NCI-H69 (cell line): ENCODE measurements at regions not wholly inside any gene's neighbourhood (a gene's known extent, or its start where the extent isn't known, plus 50 kb on each side); places are given as distances from the start of the nearest gene placed in this dataset.
"Not testable (repeated sequence)": the region's sequence is repeated elsewhere in the genome, so short reads cannot be mapped to it uniquely, and the experiment has no call there.

Experiments used
- DNase-seq: peaks from one replicate; lab custom pipeline; 2025; lab: John Stamatoyannopoulos, UW

GRCh38 chr22:49697047-49697446 lies 130.6 kb downstream of the BRD1 start:
- no peak for DNase-seq

- DNase-seq: no peak
These were observed 133.0 kb downstream of the BRD1 start for GRCh38 chr22:49694462-49695260.

GRCh38 chr22:49693848-49694247 lies 133.8 kb downstream of the BRD1 start:
- no peak for DNase-seq

- no peak for DNase-seq
These were observed 134.3 kb downstream of the BRD1 start for GRCh38 chr22:49693416-49693815.

GRCh38 chr22:49692499-49693225 lies 135.0 kb downstream of the BRD1 start:
- DNase-seq: no peak

- DNase-seq: no peak
These were observed 136.4 kb downstream of the BRD1 start for GRCh38 chr22:49691256-49691655.

GRCh38 chr22:49690454-49690853 lies 137.2 kb downstream of the BRD1 start:
- DNase-seq: no peak

- no peak for DNase-seq
These were observed 137.8 kb downstream of the BRD1 start for GRCh38 chr22:49689858-49690257.

GRCh38 chr22:49689255-49689770 lies 138.4 kb downstream of the BRD1 start:
- no peak for DNase-seq

GRCh38 chr22:49688516-49689254 lies 139.0 kb downstream of the BRD1 start:
- DNase-seq: no peak

- DNase-seq: no peak
These were observed 139.7 kb downstream of the BRD1 start for GRCh38 chr22:49687786-49688515.

GRCh38 chr22:49687333-49687732 lies 140.3 kb downstream of the BRD1 start:
- DNase-seq: no peak

- DNase-seq: no peak
These were observed 141.0 kb downstream of the BRD1 start for GRCh38 chr22:49686495-49687219.

- no peak for DNase-seq
These were observed 142.0 kb downstream of the BRD1 start for GRCh38 chr22:49685686-49686085.

- no peak for DNase-seq
These were observed 142.6 kb downstream of the BRD1 start for GRCh38 chr22:49685116-49685515.

- DNase-seq: no peak
These were observed 144.6 kb downstream of the BRD1 start for GRCh38 chr22:49683032-49683431.

GRCh38 chr22:49680819-49681218 lies 146.9 kb downstream of the BRD1 start:
- not testable (repeated sequence) for DNase-seq

- DNase-seq: no peak
These were observed 148.9 kb downstream of the BRD1 start for GRCh38 chr22:49678842-49679170.

GRCh38 chr22:49678137-49678841 lies 149.4 kb downstream of the BRD1 start:
- DNase-seq: no peak

- no peak for DNase-seq
These were observed 150.2 kb downstream of the BRD1 start for GRCh38 chr22:49677495-49677889.
